GM10248 (cell line): ENCODE measurements at regions not wholly inside any gene's neighbourhood (a gene's known extent, or its start where the extent isn't known, plus 50 kb on each side); places are given as distances from the start of the nearest gene placed in this dataset.

Experiments
- CTCF ChIA-PET: fragments of 300-600 bp; sonication (Branson Sonifier 250); formaldehyde crosslinking; extraction: SDS; loops from one replicate; lab custom pipeline; 2021; ENCODE audit warnings: antibody characterized with exemption; lab: Yijun Ruan, JAX
- POLR2A ChIA-PET: fragments of 350-650 bp; sonication (Branson Sonifier 250); formaldehyde crosslinking; extraction: SDS; loops from one replicate; lab custom pipeline; 2020; ENCODE audit warnings: antibody characterized with exemption; lab: Yijun Ruan, JAX
- DNase-seq: peaks from one replicate; pipeline ENCODE4 v3.0.0; 2012; ENCODE audit errors: extremely low spot score
- TF ChIP-seq, protein P1 (sequence below): IDR thresholded peaks from 2 replicates; pipeline ENCODE4 v1.5.1; 2012; ENCODE audit warnings: mild to moderate bottlenecking, low read depth; ENCODE audit errors: extremely low read depth, missing control alignments, control extremely low read depth

DNA sequence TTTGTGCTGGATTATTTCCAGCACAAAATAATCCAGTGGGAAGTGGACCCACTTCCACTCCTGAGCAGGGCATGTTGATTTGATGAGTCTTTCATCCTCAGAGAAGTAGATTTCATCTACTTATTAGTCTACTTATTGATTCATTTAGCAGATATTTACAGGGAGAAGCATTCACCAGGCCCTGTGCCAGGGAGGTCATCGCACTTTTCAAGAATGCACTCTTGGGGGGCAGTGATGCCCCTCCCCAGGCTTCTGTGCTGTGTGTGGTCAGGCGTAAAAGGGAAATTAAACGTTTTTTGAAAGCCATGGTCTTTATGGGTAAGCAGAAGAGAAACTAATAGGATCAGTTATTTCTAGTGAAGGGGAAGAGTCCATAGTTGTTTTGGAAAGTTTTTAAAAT, 610.7 kb upstream of the TMEM132C start:
- DNase-seq = no peak
- ChIA-PET POLR2A (no interaction called here), CTCF (no interaction called here)
- TF ChIP-seq, protein P1, sequence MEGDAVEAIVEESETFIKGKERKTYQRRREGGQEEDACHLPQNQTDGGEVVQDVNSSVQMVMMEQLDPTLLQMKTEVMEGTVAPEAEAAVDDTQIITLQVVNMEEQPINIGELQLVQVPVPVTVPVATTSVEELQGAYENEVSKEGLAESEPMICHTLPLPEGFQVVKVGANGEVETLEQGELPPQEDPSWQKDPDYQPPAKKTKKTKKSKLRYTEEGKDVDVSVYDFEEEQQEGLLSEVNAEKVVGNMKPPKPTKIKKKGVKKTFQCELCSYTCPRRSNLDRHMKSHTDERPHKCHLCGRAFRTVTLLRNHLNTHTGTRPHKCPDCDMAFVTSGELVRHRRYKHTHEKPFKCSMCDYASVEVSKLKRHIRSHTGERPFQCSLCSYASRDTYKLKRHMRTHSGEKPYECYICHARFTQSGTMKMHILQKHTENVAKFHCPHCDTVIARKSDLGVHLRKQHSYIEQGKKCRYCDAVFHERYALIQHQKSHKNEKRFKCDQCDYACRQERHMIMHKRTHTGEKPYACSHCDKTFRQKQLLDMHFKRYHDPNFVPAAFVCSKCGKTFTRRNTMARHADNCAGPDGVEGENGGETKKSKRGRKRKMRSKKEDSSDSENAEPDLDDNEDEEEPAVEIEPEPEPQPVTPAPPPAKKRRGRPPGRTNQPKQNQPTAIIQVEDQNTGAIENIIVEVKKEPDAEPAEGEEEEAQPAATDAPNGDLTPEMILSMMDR = no peak

DNA sequence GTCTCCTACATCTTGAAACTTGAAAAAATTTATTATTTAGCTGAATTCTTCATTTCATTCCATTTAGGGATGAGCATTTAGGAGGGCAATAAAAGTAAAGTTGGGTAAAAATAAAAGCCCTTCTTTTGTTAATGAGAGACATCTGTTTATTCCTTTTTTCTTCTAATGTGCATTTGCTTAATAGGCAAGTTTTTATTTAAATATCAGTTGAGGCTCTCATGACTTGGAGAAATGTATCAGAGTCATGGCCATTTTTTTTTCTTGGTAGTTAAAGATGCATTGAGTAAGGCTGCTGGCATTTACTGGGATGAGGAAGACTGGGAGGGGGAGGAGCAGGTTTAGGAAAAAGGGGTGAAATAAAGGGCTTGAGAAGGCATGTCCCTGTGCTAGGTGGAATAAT, 609.9 kb upstream of the TMEM132C start:
- ChIA-PET POLR2A (no interaction called here), CTCF (no interaction called here)
- TF ChIP-seq, protein P1 = no peak
- DNase-seq = no peak

DNA sequence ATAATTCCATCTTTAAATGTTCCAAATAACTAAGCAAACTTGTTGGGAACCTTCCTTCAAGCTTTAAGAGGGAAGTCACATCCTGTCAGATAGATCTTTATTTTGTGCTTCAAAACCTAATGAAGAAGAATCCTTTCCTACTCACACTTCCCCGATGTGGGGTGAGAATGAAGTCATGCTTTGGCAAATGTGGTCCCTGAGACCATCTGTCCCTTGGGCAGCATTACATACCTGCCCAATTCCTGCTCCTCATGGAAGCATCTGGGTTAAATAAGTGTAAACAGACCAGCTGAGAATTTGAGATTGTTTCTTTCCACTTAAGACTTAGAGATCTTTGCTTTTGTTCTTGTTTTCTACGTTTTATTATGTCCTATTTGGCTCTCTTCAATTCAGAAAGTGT, 606.0 kb upstream of the TMEM132C start:
- CTCF ChIA-PET = interaction anchor here (1.1 kb wide), 1 partner anchor 17 kb away, joined by 4 read pairs; no protein-coding TSS in a partner anchor
- no peak for DNase-seq
- TF ChIP-seq, protein P1 = no peak
- POLR2A ChIA-PET = no interaction called here

DNA sequence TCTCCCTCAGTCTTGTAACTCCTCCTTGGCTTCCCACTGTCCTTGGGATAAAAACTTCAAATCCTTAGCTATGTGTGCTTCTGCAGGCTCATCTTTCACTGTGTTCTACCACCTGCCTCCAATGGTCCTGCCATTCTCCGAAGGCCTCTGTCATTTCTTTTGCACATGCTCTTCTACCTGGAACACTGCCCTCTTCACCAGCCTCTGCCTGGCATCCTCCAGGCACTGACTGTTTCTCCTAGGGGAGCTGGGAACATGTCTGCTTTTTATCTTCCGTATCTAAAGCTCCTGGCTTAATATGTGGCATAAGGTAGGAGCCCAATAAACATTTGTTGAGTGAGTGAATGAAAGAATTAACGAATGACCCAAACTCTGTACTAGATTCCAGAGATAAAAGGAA, 603.3 kb upstream of the TMEM132C start:
- ChIA-PET POLR2A (no interaction called here), CTCF (interaction anchor here (1.7 kb wide), 1 partner anchor 14 kb away, joined by 6 read pairs; no protein-coding TSS in a partner anchor)
- no peak for DNase-seq
- TF ChIP-seq, protein P1 = no peak

DNA sequence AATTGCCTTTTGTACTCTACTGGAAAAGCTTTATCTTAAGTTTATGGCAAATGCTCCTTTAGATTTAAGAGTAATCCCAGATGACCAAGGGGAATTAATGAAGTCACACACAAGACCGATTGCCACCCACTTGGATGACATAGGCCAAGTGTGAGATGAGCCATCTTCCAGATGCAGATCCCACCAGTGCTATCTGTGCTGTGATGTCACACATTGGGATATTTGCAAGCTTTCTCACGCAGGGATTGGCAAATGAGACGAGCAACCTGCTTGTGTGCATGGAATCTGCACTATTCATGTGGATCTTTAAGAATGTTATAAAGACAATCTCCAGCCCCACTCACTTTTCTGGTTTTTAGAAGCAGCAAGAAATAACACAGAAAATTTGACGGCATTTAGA, 602.1 kb upstream of the TMEM132C start:
- DNase-seq = no peak
- CTCF ChIA-PET = interaction anchor here (1.7 kb wide), 1 partner anchor 12 kb away, joined by 6 read pairs; no protein-coding TSS in a partner anchor
- POLR2A ChIA-PET = no interaction called here
- TF ChIP-seq, protein P1 = no peak

DNA sequence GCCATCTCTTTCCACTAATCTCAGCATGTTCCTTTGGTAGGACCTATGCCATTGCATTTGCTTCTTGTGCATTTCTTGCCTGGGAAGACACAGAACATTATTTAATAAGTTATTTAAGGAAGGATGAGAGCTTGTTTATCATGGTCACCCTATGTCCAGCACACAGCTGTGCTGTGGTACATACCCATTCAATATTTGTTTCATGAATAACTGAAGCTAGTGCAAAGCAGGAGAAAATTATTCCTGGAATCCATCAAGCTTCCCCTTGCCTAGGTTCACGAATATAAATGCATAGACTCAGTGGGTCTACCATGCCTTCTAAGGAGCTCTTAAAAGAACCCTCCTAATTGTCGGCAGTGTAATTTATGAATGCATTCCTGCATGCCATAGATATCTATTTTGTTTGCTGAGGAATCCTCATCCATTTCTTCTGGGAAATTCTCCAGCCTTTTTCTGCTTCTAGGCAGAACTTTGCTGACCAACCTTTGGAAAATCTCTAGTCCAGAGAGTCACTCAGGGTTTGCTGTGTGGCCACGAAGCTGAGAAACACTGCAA, 599.8 kb upstream of the TMEM132C start:
- no peak for DNase-seq
- TF ChIP-seq, protein P1 = no peak
- ChIA-PET CTCF (interaction anchor here (0.8 to 2.0 kb wide), 2 partner anchors 9 to 11 kb away, joined by 3 to 8 read pairs; no protein-coding TSS in a partner anchor), POLR2A (no interaction called here)
